ENCODE measurements at regions not wholly inside any gene's neighbourhood (a gene's known extent, or its start where the extent isn't known, plus 50 kb on each side); places are given as distances from the start of the nearest gene placed in this dataset.
"Not testable (repeated sequence)": the region's sequence is repeated elsewhere in the genome, so short reads cannot be mapped to it uniquely, and the experiment has no call there.

DNA sequence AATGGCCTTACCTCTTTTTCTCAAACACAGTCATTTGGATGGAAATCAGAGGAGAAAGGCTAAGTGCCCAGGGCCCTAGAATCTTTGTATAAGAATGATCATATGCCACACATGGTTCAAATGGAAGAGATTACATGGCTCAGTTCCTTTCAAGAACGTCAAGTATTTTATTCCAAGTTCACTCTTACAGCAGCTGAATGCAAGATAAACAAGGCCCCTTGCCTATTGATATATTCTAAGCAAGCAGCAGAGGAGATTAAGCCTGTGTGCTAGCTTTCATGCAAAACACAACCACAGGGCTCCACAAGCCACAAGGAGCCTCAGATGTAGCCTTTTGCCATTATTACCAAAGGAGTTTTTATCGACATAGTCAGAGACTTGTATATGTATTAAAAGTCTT is 55.3 kb upstream of the SLCO6A1 start:
- no peak for DNase-seq

- DNase-seq = no peak
Observed at GRCh38 chr5:102554728-102555127, 55.9 kb upstream of the SLCO6A1 start.

DNA sequence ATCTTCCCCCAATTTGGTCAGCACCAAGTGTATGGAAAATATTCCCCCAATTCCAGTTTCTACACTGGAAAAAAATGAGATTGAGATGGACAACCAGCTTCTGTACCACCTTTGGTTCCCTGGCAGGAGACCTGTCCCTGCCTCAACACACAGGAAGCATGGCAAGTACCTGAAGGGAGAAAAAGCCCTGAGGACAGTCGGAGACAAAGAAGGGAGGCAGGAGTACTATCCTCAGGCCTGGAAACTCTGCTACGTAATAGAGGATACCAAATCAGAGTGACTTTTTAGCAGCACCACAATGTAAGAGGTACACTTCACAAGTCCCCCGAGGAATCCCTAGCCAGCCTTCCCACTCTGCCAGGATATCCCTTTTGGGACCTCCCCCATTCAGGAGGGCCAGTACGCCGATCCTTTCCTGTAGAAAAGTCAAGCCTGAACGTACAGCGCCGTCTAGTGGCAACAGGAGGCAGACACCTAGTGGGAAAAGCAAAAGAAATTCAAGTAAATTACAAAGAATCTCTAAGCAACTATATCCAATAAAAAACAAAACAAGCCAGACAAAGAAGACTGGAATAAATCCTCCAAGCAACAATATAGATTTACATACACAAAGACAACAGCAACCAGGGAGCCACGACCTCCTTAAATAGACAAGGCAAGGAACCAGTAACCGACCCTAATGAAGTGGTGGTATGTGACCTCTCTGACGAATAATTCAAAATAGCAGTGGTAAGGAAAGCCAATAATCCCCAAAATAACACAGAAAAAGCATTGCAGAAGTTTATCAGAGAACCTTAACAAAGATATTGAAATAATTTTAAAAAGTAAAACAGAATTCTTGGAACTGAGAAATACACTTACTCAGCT is 63.3 kb upstream of the SLCO6A1 start:
- DNase-seq = no peak

DNA sequence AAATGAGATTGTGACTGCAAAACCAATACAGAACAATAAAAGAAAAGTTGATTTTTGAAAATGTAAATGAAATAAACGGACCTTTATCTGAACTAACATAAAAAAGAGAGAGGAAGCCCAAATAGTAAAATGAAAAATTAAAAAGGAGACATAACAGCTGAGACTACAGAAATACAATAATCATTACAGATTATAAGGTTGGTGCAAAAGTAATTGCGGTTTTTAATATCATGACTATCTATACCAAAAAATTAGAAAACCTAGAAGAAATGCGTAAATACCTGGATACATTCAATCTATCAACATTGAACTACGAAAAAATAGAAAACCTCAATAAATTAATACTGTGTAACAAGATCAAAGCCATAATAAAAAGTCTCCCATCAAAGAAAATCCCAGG is 71.9 kb upstream of the SLCO6A1 start:
- no peak for DNase-seq

DNA sequence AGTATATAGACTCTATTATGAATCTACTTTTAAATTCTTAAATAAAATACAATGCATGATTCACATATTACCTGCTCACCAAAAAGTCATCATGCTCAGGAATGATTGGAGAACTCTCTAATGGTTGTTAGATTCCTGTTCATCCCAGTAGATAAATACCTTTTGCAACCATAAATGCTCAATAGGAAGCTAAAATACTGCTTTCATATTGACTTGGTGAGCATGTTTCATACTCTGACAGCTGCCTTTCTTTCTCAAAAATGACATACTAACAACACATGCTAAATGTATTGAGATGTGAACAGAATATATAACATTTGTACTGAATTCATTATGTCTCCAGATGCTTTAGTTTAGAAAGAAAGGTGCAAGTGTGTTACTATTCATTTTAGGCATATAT is 79.6 kb upstream of the SLCO6A1 start:
- DNase-seq = no peak

DNA sequence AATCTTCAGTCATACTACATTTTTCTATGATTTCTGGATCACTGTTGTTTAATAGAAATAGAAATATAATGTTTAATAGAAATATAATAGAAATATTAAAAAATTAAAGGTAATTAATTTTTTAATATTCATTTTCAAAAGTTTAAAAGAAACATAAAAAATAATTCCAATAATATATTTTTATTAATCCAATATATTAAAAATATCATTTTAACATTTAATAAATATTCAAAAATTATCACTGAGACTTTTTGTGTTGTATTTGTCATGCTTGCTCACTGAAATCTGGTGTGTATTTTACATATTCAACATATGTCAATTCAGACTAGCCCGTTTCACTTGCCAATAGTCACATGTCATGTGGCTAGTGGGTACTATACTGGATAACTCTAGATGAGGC is 80.6 kb upstream of the SLCO6A1 start:
- no peak for DNase-seq

DNA sequence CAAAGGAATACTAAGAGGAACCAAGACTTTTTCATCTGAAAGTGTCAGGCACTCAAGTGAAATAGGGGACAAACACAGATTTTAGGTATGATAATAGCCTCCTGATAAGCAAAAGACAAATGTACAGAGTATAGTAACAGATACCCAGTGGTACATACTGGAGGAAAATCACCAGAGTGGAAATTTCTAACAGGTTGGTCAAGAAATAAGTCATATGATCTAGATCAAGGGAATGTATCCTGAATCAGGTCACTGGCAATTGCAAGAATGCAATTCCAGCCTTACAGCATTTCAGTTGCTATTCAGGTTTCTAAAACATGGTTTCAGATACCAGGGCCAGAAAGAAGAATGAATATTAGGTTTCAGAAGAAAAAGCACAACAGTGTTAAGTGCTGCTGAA is 82.2 kb upstream of the SLCO6A1 start:
- no peak for DNase-seq

GRCh38 chr5:102582696-102583095 is 83.9 kb upstream of the SLCO6A1 start:
- DNase-seq = no peak

DNA sequence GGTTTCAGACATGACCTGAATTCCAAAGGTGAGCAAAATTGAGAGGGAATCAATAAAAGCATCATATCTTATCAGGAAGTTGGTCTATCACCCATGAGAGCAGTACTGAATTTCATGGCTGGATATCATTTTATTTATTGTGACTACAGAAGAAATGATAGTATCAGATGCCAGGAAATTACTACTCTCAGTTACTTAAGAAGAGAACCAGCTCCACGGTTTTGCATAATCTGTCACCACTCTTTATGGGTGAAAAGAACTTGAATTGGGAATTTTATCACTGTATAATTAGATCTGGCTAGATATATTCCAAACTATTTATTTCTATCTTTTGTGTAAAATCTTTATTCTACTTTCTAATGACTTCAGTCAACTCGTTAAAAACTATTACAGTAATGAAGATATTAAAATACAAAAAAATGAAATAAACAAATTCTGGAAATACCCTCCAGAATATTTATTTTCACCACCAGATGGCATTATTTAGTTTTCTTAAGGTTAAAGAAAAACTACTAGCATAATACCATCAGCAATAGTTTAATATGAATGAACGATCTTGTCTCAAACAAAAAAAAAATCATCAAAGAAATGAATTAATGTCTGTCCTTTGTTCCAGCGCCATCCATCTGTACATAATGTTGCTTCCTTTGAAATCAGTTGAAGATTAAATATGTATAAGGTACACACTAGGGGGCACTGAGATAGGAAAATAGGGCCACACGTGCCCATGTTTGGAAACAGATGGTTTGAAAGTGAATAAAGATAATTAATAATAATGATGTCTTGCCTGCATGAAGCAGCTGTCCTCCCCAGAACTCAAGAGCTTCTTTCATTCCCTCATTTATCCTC is 84.7 kb upstream of the SLCO6A1 start:
- DNase-seq = no peak

DNA sequence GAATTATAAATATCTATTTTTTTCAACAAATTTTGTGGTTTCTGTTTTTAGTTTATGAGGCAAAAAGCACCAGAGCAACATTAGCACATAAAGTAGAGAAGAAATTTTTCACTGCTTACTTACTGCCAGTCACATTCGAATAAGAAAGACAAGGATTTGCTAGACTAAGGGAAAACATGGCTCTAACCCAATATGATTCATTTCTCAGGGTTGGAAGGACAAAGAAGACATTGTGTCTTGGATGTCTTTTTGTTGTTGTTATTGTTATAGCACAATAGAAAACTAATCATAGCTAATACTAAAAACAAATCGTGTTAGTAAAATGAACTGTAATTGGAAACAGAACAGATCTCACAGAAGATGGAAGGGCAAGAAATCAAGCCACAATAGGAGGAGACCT is 90.9 kb upstream of the SLCO6A1 start:
- DNase-seq = no peak

DNA sequence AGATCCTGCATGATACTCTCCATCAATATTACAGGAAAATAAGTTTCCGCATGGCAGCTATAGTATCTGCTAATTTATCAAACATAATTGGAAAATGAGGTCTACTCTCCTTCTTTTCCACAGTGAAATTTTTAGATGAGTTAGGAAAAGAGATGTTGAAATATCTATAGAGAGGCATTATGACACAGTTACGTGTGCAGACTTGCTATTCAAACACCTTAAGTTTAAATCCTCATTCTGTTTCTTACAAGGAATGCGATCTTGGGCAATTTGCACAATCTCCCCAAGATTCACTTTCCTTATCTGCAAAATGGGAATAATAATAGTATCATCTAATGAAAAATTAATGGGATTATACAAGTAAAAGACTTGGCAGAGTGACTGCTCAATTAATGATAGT is 91.7 kb upstream of the SLCO6A1 start:
- DNase-seq = no peak

GRCh38 chr5:102591650-102592049 is 92.8 kb upstream of the SLCO6A1 start:
- no peak for DNase-seq

DNA sequence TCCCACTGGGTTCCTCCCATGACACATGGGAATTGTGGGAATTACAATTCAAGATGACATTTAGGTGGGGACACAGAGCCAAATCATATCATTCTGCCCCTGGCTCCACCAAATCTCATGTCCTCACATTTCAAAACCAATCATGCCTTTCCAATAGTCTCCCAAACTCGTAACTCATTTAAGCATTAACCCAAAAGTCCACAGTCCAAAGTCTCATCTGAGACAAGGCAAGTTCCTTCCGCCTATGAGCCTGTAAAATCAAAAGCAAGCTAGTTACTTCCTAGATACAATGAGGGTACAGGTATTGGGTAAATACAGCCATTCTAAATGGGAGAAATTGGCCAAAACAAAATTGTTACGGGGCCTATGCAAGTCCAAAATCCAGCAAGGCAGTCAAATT is 93.8 kb upstream of the SLCO6A1 start:
- DNase-seq = not testable (repeated sequence)

GRCh38 chr5:102594192-102594591 is 95.4 kb upstream of the SLCO6A1 start:
- DNase-seq = no peak

- no peak for DNase-seq
Observed at GRCh38 chr5:102595332-102595731, 96.5 kb upstream of the SLCO6A1 start.

DNA sequence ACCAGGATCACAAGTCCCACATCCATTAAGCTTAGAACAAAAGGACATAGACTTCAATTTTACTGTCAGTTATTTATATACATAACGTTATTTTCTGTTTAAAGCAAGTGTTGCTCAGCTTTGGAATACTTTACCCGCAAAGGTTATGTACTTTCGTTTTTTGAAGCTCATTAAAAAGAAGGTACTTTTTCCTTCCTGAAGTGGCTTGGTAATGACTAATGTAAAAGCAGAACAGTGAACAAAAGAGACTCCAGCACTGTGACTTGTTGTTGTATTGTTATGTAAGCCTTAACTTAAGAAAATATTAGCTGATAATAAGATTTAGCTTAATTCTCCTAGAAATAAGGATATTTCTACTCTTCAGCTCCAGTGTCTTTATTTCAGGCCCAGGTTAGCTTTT is 97.3 kb upstream of the SLCO6A1 start:
- DNase-seq = no peak

GRCh38 chr5:102596951-102597350 is 98.2 kb upstream of the SLCO6A1 start:
- DNase-seq = no peak

GRCh38 chr5:102599289-102599688 is 100.5 kb upstream of the SLCO6A1 start:
- no peak for DNase-seq

DNA sequence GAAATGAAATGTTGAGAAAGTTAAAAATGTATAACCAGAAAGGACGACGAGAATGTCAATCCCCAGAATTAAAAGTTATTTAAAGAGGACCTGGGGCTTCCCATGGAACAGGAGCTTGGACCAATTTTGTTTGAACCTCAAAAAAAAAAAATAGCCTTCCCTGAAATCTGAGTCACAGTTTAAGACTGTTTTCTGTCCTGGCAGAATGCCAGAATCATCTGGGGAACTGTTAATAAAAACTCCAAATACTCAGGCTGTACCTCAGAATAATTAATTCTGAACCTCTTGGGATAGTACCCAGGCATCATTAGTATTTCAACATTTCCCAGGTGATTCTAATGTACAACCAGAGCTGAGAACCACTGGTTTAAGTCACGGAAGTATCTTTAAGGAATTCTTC is 102.2 kb upstream of the SLCO6A1 start:
- DNase-seq = no peak

DNA sequence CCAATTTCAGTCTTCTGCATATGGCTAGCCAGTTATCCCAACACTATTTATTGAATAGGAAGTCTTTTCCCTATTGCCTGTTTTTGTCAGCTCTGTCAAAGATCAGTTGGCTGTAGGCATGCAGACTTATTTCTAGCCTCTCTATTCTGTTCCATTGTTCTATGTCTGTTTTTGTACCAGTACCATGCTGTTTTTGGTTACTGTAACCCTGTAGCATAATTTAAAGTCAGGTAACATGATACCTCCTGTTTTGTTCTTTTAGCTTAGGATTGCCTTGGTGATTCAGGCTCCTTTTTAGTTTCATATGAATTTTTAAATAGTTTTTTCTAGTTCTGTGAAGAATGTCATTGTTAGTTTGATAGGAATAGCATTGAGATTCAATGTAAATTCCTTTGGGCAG is 104.9 kb upstream of the SLCO6A1 start:
- no peak for DNase-seq

DNA sequence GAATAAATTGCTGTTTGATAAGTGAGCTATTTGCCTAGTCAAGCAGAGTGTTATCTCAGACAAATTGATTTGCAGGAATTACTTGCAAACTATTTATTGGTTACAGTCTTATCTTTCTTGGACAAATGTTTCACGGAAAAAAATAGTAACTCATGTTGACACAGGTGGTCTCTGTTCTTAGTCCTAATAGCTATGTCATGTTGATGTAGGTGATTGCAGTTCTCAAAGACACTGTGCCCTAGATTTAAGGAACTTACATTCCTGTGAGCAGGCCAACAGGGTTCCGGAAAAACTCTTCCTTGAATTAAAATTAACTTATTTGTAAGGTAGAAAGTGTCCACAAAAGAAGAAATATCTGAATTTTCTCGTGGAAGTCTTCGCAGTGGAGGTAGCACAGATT is 109.6 kb upstream of the SLCO6A1 start:
- no peak for DNase-seq

GRCh38 chr5:102611312-102611711 is 112.5 kb upstream of the SLCO6A1 start:
- no peak for DNase-seq

DNA sequence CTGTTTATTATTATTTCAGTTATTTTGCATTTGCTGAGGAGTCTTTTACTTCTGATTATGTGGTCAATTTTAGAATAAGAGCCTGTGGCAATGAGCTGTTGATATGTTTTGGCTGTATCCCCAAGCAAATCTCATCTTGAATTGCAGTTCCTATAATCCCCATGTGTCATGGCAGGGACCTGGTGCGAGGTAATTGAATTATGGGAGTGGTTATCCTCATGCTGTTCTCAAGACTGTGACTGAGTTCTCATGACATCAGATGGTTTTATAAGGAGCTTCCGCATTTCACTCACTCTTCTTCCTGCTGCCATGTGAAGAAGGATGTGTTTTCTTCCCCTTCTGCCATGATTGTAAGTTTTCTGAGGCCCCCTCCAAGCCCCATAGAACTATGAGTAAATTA is 114.9 kb upstream of the SLCO6A1 start:
- no peak for DNase-seq
